ENCODE measurements at regions not wholly inside any gene's neighbourhood (a gene's known extent, or its start where the extent isn't known, plus 50 kb on each side); places are given as distances from the start of the nearest gene placed in this dataset.

DNA sequence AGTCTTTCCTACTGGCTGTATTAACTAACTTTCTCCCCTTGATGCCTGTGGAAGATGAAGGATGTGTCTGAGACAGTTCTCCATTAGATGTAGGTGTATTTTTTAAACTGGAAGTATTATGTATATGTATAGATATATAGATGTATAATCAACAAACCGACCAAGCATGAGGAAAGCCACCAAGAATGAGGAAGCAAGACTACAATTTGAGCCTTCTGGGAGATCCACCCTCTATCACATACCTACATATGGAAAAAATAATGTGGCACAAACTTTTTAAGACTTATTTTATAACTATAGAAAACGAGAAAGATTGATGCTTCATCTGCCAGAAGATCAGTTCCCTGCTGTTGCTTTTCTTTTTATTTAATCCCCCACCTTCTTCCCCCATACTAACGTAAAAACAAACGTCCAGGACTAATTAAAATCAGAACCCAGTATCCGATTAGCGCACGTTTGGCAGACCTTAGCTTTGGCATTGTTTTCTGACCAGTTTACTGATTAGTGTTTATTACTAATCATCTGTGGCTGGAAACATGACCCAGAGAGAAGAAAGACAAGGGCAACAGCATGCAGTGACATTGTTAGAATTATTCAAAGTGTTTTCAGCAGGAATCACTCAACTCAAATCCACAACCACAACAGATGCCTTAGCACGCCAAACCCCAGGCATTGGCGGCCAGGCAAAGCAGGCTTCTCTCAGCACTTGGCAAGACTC lies 490.2 kb downstream of the EBF1 start:
- TF ChIP-seq, protein P1, sequence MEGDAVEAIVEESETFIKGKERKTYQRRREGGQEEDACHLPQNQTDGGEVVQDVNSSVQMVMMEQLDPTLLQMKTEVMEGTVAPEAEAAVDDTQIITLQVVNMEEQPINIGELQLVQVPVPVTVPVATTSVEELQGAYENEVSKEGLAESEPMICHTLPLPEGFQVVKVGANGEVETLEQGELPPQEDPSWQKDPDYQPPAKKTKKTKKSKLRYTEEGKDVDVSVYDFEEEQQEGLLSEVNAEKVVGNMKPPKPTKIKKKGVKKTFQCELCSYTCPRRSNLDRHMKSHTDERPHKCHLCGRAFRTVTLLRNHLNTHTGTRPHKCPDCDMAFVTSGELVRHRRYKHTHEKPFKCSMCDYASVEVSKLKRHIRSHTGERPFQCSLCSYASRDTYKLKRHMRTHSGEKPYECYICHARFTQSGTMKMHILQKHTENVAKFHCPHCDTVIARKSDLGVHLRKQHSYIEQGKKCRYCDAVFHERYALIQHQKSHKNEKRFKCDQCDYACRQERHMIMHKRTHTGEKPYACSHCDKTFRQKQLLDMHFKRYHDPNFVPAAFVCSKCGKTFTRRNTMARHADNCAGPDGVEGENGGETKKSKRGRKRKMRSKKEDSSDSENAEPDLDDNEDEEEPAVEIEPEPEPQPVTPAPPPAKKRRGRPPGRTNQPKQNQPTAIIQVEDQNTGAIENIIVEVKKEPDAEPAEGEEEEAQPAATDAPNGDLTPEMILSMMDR (optimal IDR thresholded peaks at IDR 0.05 in 1 of 3, IDR thresholded peaks at IDR 0.05 in 1 of 3, conservative IDR thresholded peaks at IDR 0.05 in 1 of 3; ENCODE audit: extremely low read depth in 1 of 3, insufficient read depth in 2 of 3, low read length in 3 of 3), result no peak
- TF ChIP-seq EZH2 (IDR thresholded peaks at IDR 0.05; ENCODE audit: low read length), result no peak

Measured in keratinocyte (primary cell).